ENCODE measurements at regions not wholly inside any gene's neighbourhood (a gene's known extent, or its start where the extent isn't known, plus 50 kb on each side); places are given as distances from the start of the nearest gene placed in this dataset.

- Histone ChIP-seq H3K27me3 (ENCODE audit: control insufficient read depth in 3 of 3, insufficient read depth in 3 of 3, low read length in 3 of 3) (no peaks in the 10 kb centered on the region), H3K4me1 (ENCODE audit: control insufficient read depth in 3 of 3, insufficient read depth in 2 of 3, low read depth in 1 of 3, low read length in 2 of 3) (no peaks in the 10 kb centered on the region), H3K27ac (ENCODE audit: low read depth in 1 of 3, low read length in 2 of 3) (no peak overlapping the region), H3K36me3 (ENCODE audit: control insufficient read depth in 3 of 3, insufficient read depth in 2 of 3, low read depth in 1 of 3, low read length in 3 of 3) (no peaks in the 10 kb centered on the region), H3K4me3 (ENCODE audit: low read depth in 1 of 3, low read length in 3 of 3) (no peak overlapping the region), H3K9me3 (ENCODE audit: control insufficient read depth in 2 of 2, insufficient read depth in 1 of 2, low read depth in 1 of 2, low read length in 1 of 2) (no peaks in the 10 kb centered on the region)
- DNase-seq (no peak), FAIRE-seq (no peak)
- 35 to 67% (median 47%) methylated on average over 10 of the region's 10 CpGs for WGBS, 3 donors
These were observed 218.1 kb downstream of the SNX19 start for GRCh38 chr11:130698174-130698573.

GRCh38 chr11:130699561-130699960, 216.7 kb downstream of the SNX19 start:
- FAIRE-seq (no peak), DNase-seq (no peak)
- H3K9me3 ChIP-seq (ENCODE audit: control insufficient read depth in 2 of 2, insufficient read depth in 1 of 2, low read depth in 1 of 2, low read length in 1 of 2), result no peaks in the 10 kb centered on the region
- WGBS, 3 donors, result 91 to 92% (median 91%) methylated on average over 7 of the region's 7 CpGs
- H3K27me3 ChIP-seq (ENCODE audit: control insufficient read depth in 3 of 3, insufficient read depth in 3 of 3, low read length in 3 of 3), result no peaks in the 10 kb centered on the region
- no peaks in the 10 kb centered on the region for H3K36me3 ChIP-seq (ENCODE audit: control insufficient read depth in 3 of 3, insufficient read depth in 2 of 3, low read depth in 1 of 3, low read length in 3 of 3)
- H3K4me3 ChIP-seq (ENCODE audit: low read depth in 1 of 3, low read length in 3 of 3), result no peak overlapping the region
- no peaks in the 10 kb centered on the region for H3K4me1 ChIP-seq (ENCODE audit: control insufficient read depth in 3 of 3, insufficient read depth in 2 of 3, low read depth in 1 of 3, low read length in 2 of 3)
- H3K27ac ChIP-seq (ENCODE audit: low read depth in 1 of 3, low read length in 2 of 3), result no peak overlapping the region

- H3K4me3 ChIP-seq (ENCODE audit: low read depth in 1 of 3, low read length in 3 of 3), result no peak overlapping the region
- no peak overlapping the region for H3K27ac ChIP-seq (ENCODE audit: low read depth in 1 of 3, low read length in 2 of 3)
- no peak for FAIRE-seq
These were observed 216.2 kb downstream of the SNX19 start for GRCh38 chr11:130700092-130700491.

GRCh38 chr11:130703489-130704190, 212.6 kb downstream of the SNX19 start:
- WGBS, 3 donors, result 59 to 80% (median 60%) methylated on average over 9 of the region's 9 CpGs
- DNase-seq (peak; percentile 3 to 13), FAIRE-seq (no peak)
- Histone ChIP-seq H3K36me3 (ENCODE audit: control insufficient read depth in 3 of 3, insufficient read depth in 2 of 3, low read depth in 1 of 3, low read length in 3 of 3) (no peaks in the 10 kb centered on the region), H3K4me1 (ENCODE audit: control insufficient read depth in 3 of 3, insufficient read depth in 2 of 3, low read depth in 1 of 3, low read length in 2 of 3) (no peaks in the 10 kb centered on the region), H3K4me3 (ENCODE audit: low read depth in 1 of 3, low read length in 3 of 3) (no peak overlapping the region), H3K27me3 (ENCODE audit: control insufficient read depth in 3 of 3, insufficient read depth in 3 of 3, low read length in 3 of 3) (no peaks in the 10 kb centered on the region), H3K27ac (ENCODE audit: low read depth in 1 of 3, low read length in 2 of 3) (no peak overlapping the region), H3K9me3 (ENCODE audit: control insufficient read depth in 2 of 2, insufficient read depth in 1 of 2, low read depth in 1 of 2, low read length in 1 of 2) (no peaks in the 10 kb centered on the region)

More at GRCh38 chr11:130700092-130700491, 216.2 kb downstream of the SNX19 start:
- Histone ChIP-seq H3K27me3 (ENCODE audit: control insufficient read depth in 3 of 3, insufficient read depth in 3 of 3, low read length in 3 of 3) (no peaks in the 10 kb centered on the region), H3K36me3 (ENCODE audit: control insufficient read depth in 3 of 3, insufficient read depth in 2 of 3, low read depth in 1 of 3, low read length in 3 of 3) (no peaks in the 10 kb centered on the region), H3K9me3 (ENCODE audit: control insufficient read depth in 2 of 2, insufficient read depth in 1 of 2, low read depth in 1 of 2, low read length in 1 of 2) (no peaks in the 10 kb centered on the region), H3K4me1 (ENCODE audit: control insufficient read depth in 3 of 3, insufficient read depth in 2 of 3, low read depth in 1 of 3, low read length in 2 of 3) (no peaks in the 10 kb centered on the region)
- no peak for DNase-seq

GRCh38 chr11:130705670-130706421, 210.4 kb downstream of the SNX19 start:
- FAIRE-seq (no peak), DNase-seq (no peak)
- Histone ChIP-seq H3K4me3 (ENCODE audit: low read depth in 1 of 3, low read length in 3 of 3) (no peak overlapping the region), H3K9me3 (ENCODE audit: control insufficient read depth in 2 of 2, insufficient read depth in 1 of 2, low read depth in 1 of 2, low read length in 1 of 2) (no peaks in the 10 kb centered on the region), H3K36me3 (ENCODE audit: control insufficient read depth in 3 of 3, insufficient read depth in 2 of 3, low read depth in 1 of 3, low read length in 3 of 3) (no peaks in the 10 kb centered on the region), H3K27me3 (ENCODE audit: control insufficient read depth in 3 of 3, insufficient read depth in 3 of 3, low read length in 3 of 3) (no peaks in the 10 kb centered on the region), H3K27ac (ENCODE audit: low read depth in 1 of 3, low read length in 2 of 3) (no peak overlapping the region), H3K4me1 (ENCODE audit: control insufficient read depth in 3 of 3, insufficient read depth in 2 of 3, low read depth in 1 of 3, low read length in 2 of 3) (no peaks in the 10 kb centered on the region)
- WGBS, 3 donors, result 55 to 69% (median 61%) methylated on average over 5 of the region's 5 CpGs

GRCh38 chr11:130706572-130706971, 209.7 kb downstream of the SNX19 start:
- Histone ChIP-seq H3K27ac (ENCODE audit: low read depth in 1 of 3, low read length in 2 of 3) (no peak overlapping the region), H3K4me3 (ENCODE audit: low read depth in 1 of 3, low read length in 3 of 3) (no peak overlapping the region), H3K9me3 (ENCODE audit: control insufficient read depth in 2 of 2, insufficient read depth in 1 of 2, low read depth in 1 of 2, low read length in 1 of 2) (no peaks in the 10 kb centered on the region), H3K36me3 (ENCODE audit: control insufficient read depth in 3 of 3, insufficient read depth in 2 of 3, low read depth in 1 of 3, low read length in 3 of 3) (no peaks in the 10 kb centered on the region), H3K27me3 (ENCODE audit: control insufficient read depth in 3 of 3, insufficient read depth in 3 of 3, low read length in 3 of 3) (no peaks in the 10 kb centered on the region), H3K4me1 (ENCODE audit: control insufficient read depth in 3 of 3, insufficient read depth in 2 of 3, low read depth in 1 of 3, low read length in 2 of 3) (no peaks in the 10 kb centered on the region)
- no peak for FAIRE-seq
- WGBS, 3 donors, result 94 to 98% (median 97%) methylated on average over 5 of the region's 5 CpGs
- DNase-seq, result no peak

GRCh38 chr11:130707217-130707616, 209.1 kb downstream of the SNX19 start:
- DNase-seq (no peak), FAIRE-seq (no peak)
- H3K4me1 ChIP-seq (ENCODE audit: control insufficient read depth in 3 of 3, insufficient read depth in 2 of 3, low read depth in 1 of 3, low read length in 2 of 3), result no peaks in the 10 kb centered on the region
- no peaks in the 10 kb centered on the region for H3K27me3 ChIP-seq (ENCODE audit: control insufficient read depth in 3 of 3, insufficient read depth in 3 of 3, low read length in 3 of 3)
- no peaks in the 10 kb centered on the region for H3K9me3 ChIP-seq (ENCODE audit: control insufficient read depth in 2 of 2, insufficient read depth in 1 of 2, low read depth in 1 of 2, low read length in 1 of 2)
- 86 to 89% (median 87%) methylated on average over 4 of the region's 4 CpGs for WGBS, 3 donors
- no peaks in the 10 kb centered on the region for H3K36me3 ChIP-seq (ENCODE audit: control insufficient read depth in 3 of 3, insufficient read depth in 2 of 3, low read depth in 1 of 3, low read length in 3 of 3)
- H3K4me3 ChIP-seq (ENCODE audit: low read depth in 1 of 3, low read length in 3 of 3), result no peak overlapping the region
- no peak overlapping the region for H3K27ac ChIP-seq (ENCODE audit: low read depth in 1 of 3, low read length in 2 of 3)

GRCh38 chr11:130709531-130709930, 206.7 kb downstream of the SNX19 start:
- no peaks in the 10 kb centered on the region for H3K9me3 ChIP-seq (ENCODE audit: control insufficient read depth in 2 of 2, insufficient read depth in 1 of 2, low read depth in 1 of 2, low read length in 1 of 2)
- no peak overlapping the region for H3K4me3 ChIP-seq (ENCODE audit: low read depth in 1 of 3, low read length in 3 of 3)
- no peaks in the 10 kb centered on the region for H3K4me1 ChIP-seq (ENCODE audit: control insufficient read depth in 3 of 3, insufficient read depth in 2 of 3, low read depth in 1 of 3, low read length in 2 of 3)
- FAIRE-seq (no peak), DNase-seq (no peak)
- H3K27ac ChIP-seq (ENCODE audit: low read depth in 1 of 3, low read length in 2 of 3), result no peak overlapping the region
- WGBS, 3 donors, result 81 to 89% (median 84%) methylated on average over 5 of the region's 5 CpGs
- peaks cover 0 to 3% (median 0%) of the 10 kb centered on the region in 3 donors for H3K27me3 ChIP-seq (ENCODE audit: control insufficient read depth in 3 of 3, insufficient read depth in 3 of 3, low read length in 3 of 3)
- H3K36me3 ChIP-seq (ENCODE audit: control insufficient read depth in 3 of 3, insufficient read depth in 2 of 3, low read depth in 1 of 3, low read length in 3 of 3), result no peaks in the 10 kb centered on the region

Data from small intestine (tissue), 7 donors.